Thoracic aorta (tissue), 2 donors: ENCODE measurements at regions not wholly inside any gene's neighbourhood (a gene's known extent, or its start where the extent isn't known, plus 50 kb on each side); places are given as distances from the start of the nearest gene placed in this dataset.

Experiments
- ATAC-seq: fragments of 150-250 bp; one replicate; pipeline ENCODE4 v1.8.0; 2017; ENCODE audit warnings: low read depth; ENCODE audit not compliant: insufficient number of reproducible peaks, low FRiP score
- DNase-seq: peaks from one replicate; pipeline ENCODE4 v3.0.0-alpha.2; 2020; ENCODE audit warnings: low spot score
- H3K27ac ChIP-seq, 2 donors: fragments of 200-600 bp; sonication (generic); 1 replicate in 1 of 2; 2 replicates in 1 of 2; pipeline ENCODE4 v1.5.1; 2016; ENCODE audit warnings: mild to moderate bottlenecking in 2 of 2, moderate library complexity in 2 of 2
- H3K27me3 ChIP-seq: fragments of 200-600 bp; sonication (generic); replicated peaks from 2 replicates; pipeline ENCODE4 v1.6.0; 2016; ENCODE audit warnings: mild to moderate bottlenecking; ENCODE audit not compliant: insufficient read depth
- H3K36me3 ChIP-seq: fragments of 200-600 bp; sonication (generic); one replicate; pipeline ENCODE4 v1.5.1; 2016
- H3K4me1 ChIP-seq, 2 donors: fragments of 200-600 bp; sonication (generic); 1 replicate in 1 of 2; 2 replicates in 1 of 2; pipeline versions ENCODE4 v1.5.1 to v1.6.0; 2016; ENCODE audit warnings: low read depth in 2 of 2, mild to moderate bottlenecking in 1 of 2; ENCODE audit not compliant: control insufficient read depth in 1 of 2
- H3K4me3 ChIP-seq: fragments of 200-600 bp; sonication (generic); 2 replicates; pipeline ENCODE4 v1.5.1; 2016; ENCODE audit warnings: mild to moderate bottlenecking
- H3K9me3 ChIP-seq: fragments of 200-600 bp; sonication (generic); 2 replicates; pipeline ENCODE4 v1.5.1; 2016
- TF ChIP-seq, protein P1 (sequence below): fragments of 200-600 bp; sonication (generic); IDR thresholded peaks from one replicate; pipeline ENCODE4 v1.5.1; 2019; ENCODE audit warnings: antibody characterized with exemption

DNA sequence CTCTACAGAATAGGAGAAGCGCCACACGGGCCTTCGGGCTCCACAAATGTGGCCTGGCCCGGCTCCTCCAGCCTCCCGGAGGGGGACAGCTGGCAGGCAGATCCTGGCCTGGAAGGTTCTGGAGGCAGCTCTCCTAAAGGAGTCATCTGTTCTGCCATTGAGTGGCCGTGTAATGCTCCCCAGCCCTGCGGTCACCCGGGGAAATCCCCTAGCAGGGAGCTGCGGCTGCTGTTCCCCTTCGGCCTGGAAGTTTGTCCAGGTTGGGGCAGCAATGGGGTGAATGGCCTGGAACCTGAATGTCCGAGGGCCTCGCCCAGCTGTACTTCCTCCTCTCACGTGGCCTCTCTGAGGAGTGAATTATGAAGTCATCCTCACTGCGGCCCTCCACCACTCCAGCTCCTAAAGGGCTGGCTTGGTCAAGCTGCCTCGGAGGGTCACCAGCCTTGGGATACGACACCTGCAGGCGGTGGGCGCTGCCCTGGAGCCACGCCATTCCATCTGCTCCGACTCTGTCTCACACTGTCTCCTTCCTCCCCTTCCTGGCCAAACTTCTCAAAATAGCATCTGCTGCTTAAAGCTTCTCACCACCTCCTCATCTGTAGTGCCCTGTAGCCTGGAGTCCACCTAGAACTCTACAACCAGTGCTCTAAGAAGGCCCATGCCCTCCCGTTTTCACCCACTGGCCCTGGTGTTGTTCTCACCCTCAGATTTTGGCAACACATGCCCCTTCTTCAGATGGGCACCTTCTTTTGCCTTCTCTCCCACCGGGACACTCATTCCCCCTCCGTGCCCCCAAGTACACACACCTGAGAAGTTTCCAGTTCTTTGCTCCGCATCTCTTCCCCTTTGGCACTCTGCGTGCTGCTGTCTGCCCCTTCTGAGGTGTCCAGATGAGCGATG, 54.4 kb upstream of the TMPRSS2 start:
- Histone ChIP-seq H3K27ac (no peak overlapping the region), H3K4me3 (no peak overlapping the region), H3K4me1 (no peaks in the 10 kb centered on the region), H3K27me3 (no peaks in the 10 kb centered on the region), H3K9me3 (no peaks in the 10 kb centered on the region), H3K36me3 (no peaks in the 10 kb centered on the region)
- DNase-seq (no peak), ATAC-seq (no peak)
- TF ChIP-seq, protein P1, sequence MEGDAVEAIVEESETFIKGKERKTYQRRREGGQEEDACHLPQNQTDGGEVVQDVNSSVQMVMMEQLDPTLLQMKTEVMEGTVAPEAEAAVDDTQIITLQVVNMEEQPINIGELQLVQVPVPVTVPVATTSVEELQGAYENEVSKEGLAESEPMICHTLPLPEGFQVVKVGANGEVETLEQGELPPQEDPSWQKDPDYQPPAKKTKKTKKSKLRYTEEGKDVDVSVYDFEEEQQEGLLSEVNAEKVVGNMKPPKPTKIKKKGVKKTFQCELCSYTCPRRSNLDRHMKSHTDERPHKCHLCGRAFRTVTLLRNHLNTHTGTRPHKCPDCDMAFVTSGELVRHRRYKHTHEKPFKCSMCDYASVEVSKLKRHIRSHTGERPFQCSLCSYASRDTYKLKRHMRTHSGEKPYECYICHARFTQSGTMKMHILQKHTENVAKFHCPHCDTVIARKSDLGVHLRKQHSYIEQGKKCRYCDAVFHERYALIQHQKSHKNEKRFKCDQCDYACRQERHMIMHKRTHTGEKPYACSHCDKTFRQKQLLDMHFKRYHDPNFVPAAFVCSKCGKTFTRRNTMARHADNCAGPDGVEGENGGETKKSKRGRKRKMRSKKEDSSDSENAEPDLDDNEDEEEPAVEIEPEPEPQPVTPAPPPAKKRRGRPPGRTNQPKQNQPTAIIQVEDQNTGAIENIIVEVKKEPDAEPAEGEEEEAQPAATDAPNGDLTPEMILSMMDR = no peak

DNA sequence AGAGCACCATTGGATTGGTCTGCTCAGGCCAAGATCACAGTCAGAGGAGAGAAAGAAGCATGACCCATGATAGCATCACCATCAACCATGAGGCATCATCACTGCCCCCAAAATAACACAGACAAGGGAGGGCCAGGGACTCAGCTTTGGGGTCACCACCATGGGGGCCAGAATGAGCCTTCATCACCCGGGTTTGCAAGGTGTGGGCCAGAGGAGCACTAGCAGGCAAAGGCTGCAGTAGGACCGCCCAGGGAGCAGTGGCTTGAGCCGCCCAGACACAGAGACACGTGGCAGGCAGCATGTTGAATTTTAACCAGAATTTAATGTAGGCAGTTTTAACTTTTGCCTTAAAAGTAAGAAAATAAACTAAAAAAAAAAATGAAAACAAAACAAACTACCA, 53.7 kb upstream of the TMPRSS2 start:
- no peaks in the 10 kb centered on the region for H3K27me3 ChIP-seq
- TF ChIP-seq, protein P1 = no peak
- ATAC-seq = no peak
- no peak overlapping the region for H3K27ac ChIP-seq
- H3K9me3 ChIP-seq = no peaks in the 10 kb centered on the region
- no peaks in the 10 kb centered on the region for H3K36me3 ChIP-seq
- H3K4me3 ChIP-seq = no peak overlapping the region
- DNase-seq = no peak
- no peaks in the 10 kb centered on the region for H3K4me1 ChIP-seq

DNA sequence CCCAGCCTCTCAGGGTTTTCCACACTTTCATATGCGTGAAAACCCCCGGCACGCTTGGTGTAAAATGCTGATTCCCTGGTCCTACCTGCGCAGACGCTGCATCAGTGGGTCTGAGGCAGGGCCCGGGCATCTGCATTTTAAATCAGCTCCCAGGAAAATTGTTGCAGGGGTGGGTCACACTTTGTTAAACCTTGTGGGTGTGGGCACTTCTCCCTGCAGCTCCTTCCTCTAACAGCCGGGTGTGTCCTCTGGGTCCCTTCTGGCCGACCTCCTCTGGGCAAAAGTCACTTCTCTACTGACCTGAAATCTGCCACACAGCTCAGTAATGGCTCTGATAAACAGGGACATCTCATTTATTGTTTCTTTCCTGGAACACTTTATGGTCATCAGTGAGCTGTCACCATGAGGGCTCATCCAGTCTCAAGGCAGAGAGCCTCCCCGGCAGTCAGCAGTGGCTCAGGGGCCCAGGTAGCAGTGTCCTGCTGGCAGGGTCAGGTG, 52.8 kb upstream of the TMPRSS2 start:
- ATAC-seq = no peak
- no peak overlapping the region for H3K4me3 ChIP-seq
- no peaks in the 10 kb centered on the region for H3K36me3 ChIP-seq
- DNase-seq = no peak
- TF ChIP-seq, protein P1 = no peak
- H3K4me1 ChIP-seq = no peaks in the 10 kb centered on the region
- H3K27ac ChIP-seq = no peak overlapping the region
- no peaks in the 10 kb centered on the region for H3K27me3 ChIP-seq
- H3K9me3 ChIP-seq = no peaks in the 10 kb centered on the region

DNA sequence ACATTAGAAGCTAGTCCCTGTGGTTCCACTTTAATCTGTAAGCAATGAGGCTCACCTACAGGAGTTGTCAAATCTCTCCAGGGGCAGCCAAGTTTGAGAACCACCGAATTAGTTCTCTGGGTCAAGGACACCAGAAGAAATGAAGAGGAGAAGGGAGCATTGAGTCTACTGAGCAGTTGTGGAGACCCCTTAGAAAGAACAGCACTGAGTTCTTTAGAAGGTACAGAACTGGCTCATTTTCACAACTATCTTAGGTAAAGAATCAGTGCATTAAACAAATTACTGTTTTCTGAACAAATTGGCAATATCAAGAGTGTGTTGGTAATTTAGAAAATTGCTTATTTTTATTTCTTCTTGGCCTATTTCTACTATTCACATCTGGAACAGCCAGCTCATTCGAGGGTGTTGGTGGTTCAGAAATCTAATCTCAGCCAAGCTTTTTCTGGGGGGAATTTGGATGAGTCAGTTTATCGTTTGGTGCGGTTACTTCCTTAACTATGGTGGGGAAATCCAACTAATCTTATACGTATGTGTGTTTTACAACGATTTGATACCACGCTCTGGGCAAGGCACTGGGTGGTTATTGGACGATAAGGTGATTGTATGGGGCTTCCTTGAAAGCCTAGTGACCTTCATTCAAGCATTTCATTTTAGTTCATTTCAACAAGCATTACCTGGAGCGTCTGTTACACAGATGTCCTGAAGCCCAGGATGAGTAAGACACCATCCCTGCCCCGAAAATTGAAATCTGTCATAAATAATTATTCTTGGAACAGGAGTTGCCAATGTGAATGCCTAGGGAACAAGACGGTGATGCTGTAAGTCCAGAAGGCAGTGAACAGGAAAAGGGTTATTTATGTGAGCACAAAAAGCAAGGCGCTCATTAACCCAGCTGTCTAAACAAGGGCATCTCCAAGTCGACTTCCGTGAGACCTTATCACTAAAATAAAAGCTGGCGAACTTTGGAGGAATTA, 52.0 kb upstream of the TMPRSS2 start:
- Histone ChIP-seq H3K4me3 (no peak overlapping the region), H3K27me3 (no peaks in the 10 kb centered on the region), H3K27ac (no peak overlapping the region), H3K36me3 (no peaks in the 10 kb centered on the region), H3K4me1 (no peaks in the 10 kb centered on the region), H3K9me3 (no peaks in the 10 kb centered on the region)
- no peak for ATAC-seq
- TF ChIP-seq, protein P1 = no peak
- no peak for DNase-seq

DNA sequence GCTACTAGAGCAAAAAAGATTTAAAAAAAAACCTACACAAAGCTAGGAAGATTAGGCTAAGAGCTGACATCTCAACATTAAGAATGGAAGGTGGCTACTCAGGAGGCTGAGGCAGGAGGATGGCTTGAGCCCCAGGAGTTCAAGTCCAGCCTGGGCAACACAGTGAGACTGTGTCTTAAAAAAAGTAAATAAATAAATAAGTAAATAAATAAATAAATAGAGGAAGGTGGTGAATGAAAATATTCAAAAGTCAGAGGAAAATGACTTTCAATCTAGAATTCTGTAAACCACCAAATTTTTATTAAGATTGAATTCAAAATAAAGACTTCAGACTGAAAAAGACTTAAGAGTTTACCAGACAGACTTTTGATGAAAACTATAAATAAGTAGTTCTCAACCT, 50.9 kb upstream of the TMPRSS2 start:
- no peaks in the 10 kb centered on the region for H3K4me1 ChIP-seq
- ATAC-seq = no peak
- TF ChIP-seq, protein P1 = no peak
- no peaks in the 10 kb centered on the region for H3K36me3 ChIP-seq
- H3K9me3 ChIP-seq = no peaks in the 10 kb centered on the region
- H3K4me3 ChIP-seq = no peak overlapping the region
- H3K27ac ChIP-seq = no peak overlapping the region
- no peak for DNase-seq
- no peaks in the 10 kb centered on the region for H3K27me3 ChIP-seq
